ENCODE measurements at regions not wholly inside any gene's neighbourhood (a gene's known extent, or its start where the extent isn't known, plus 50 kb on each side); places are given as distances from the start of the nearest gene placed in this dataset.

DNA sequence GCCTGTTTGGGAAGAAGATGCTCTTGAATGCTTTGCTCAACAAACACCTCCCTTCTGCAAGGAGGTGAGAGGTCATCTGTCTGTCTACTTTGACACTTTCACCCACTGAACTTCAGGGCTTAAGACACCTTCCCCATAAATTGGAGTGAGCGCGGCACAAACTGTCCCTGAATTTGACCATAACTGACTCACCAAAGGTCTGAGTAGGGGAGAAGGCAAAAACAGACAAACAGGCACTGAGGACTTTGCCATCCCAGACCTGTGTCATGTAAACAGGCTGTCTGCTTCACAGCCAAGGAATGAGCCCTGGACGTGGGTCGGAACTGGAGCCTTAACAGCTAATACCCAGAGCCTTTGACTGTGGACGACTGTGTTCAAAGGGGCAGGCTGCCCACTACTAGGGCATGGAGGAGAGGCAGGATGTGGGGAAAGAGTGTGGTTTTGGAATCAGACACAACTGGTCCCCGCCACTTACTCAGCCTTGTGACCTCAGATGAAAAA, 320.9 kb upstream of the KLF4 start:
- TF ChIP-seq ZNF496 (CRISPR knock-in tag; IDR thresholded peaks at IDR 0.05; ENCODE audit: insufficient replicate concordance) (no peak), ZFP36L2 (CRISPR knock-in tag; IDR thresholded peaks at IDR 0.05) (no peak), GABPA (IDR thresholded peaks at IDR 0.05; ENCODE audit: low read depth, low read length) (no peak), GABPA (CRISPR knock-in tag; IDR thresholded peaks at IDR 0.05; ENCODE audit: low read depth) (no peak), ZSCAN12 (CRISPR knock-in tag; IDR thresholded peaks at IDR 0.05) (no peak), EP300 (IDR thresholded peaks at IDR 0.05; ENCODE audit: low read depth in 2 of 2, low read length in 2 of 2) (no peak), EP300 (CRISPR knock-in tag; IDR thresholded peaks at IDR 0.05; ENCODE audit: borderline replicate concordance) (no peak), ZNF562 (CRISPR knock-in tag; IDR thresholded peaks at IDR 0.05; ENCODE audit: borderline replicate concordance) (no peak), ZNF354B (CRISPR knock-in tag; IDR thresholded peaks at IDR 0.05) (no peak), HNRNPLL (IDR thresholded peaks at IDR 0.05; ENCODE audit: low read depth, low read length, poor library complexity, severe bottlenecking) (no peak), ZNF263 (CRISPR knock-in tag; IDR thresholded peaks at IDR 0.05) (no peak), NFE2 (CRISPR knock-in tag; IDR thresholded peaks at IDR 0.05) (no peak), BRCA1 (CRISPR knock-in tag; IDR thresholded peaks at IDR 0.05) (no peak)
- TF ChIP-seq, protein P1, sequence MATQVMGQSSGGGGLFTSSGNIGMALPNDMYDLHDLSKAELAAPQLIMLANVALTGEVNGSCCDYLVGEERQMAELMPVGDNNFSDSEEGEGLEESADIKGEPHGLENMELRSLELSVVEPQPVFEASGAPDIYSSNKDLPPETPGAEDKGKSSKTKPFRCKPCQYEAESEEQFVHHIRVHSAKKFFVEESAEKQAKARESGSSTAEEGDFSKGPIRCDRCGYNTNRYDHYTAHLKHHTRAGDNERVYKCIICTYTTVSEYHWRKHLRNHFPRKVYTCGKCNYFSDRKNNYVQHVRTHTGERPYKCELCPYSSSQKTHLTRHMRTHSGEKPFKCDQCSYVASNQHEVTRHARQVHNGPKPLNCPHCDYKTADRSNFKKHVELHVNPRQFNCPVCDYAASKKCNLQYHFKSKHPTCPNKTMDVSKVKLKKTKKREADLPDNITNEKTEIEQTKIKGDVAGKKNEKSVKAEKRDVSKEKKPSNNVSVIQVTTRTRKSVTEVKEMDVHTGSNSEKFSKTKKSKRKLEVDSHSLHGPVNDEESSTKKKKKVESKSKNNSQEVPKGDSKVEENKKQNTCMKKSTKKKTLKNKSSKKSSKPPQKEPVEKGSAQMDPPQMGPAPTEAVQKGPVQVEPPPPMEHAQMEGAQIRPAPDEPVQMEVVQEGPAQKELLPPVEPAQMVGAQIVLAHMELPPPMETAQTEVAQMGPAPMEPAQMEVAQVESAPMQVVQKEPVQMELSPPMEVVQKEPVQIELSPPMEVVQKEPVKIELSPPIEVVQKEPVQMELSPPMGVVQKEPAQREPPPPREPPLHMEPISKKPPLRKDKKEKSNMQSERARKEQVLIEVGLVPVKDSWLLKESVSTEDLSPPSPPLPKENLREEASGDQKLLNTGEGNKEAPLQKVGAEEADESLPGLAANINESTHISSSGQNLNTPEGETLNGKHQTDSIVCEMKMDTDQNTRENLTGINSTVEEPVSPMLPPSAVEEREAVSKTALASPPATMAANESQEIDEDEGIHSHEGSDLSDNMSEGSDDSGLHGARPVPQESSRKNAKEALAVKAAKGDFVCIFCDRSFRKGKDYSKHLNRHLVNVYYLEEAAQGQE (IDR thresholded peaks at IDR 0.05; ENCODE audit: borderline replicate concordance in 1 of 2, low read depth in 1 of 2, low read length in 2 of 2): no peak
- TF ChIP-seq, protein P2, sequence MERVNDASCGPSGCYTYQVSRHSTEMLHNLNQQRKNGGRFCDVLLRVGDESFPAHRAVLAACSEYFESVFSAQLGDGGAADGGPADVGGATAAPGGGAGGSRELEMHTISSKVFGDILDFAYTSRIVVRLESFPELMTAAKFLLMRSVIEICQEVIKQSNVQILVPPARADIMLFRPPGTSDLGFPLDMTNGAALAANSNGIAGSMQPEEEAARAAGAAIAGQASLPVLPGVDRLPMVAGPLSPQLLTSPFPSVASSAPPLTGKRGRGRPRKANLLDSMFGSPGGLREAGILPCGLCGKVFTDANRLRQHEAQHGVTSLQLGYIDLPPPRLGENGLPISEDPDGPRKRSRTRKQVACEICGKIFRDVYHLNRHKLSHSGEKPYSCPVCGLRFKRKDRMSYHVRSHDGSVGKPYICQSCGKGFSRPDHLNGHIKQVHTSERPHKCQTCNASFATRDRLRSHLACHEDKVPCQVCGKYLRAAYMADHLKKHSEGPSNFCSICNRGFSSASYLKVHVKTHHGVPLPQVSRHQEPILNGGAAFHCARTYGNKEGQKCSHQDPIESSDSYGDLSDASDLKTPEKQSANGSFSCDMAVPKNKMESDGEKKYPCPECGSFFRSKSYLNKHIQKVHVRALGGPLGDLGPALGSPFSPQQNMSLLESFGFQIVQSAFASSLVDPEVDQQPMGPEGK (CRISPR knock-in tag; IDR thresholded peaks at IDR 0.05): no peak
- TF ChIP-seq, protein P3, sequence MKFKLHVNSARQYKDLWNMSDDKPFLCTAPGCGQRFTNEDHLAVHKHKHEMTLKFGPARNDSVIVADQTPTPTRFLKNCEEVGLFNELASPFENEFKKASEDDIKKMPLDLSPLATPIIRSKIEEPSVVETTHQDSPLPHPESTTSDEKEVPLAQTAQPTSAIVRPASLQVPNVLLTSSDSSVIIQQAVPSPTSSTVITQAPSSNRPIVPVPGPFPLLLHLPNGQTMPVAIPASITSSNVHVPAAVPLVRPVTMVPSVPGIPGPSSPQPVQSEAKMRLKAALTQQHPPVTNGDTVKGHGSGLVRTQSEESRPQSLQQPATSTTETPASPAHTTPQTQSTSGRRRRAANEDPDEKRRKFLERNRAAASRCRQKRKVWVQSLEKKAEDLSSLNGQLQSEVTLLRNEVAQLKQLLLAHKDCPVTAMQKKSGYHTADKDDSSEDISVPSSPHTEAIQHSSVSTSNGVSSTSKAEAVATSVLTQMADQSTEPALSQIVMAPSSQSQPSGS (CRISPR knock-in tag; IDR thresholded peaks at IDR 0.05): no peak

Measured in HepG2 (cell line).